ENCODE measurements at regions not wholly inside any gene's neighbourhood (a gene's known extent, or its start where the extent isn't known, plus 50 kb on each side); places are given as distances from the start of the nearest gene placed in this dataset.

DNA sequence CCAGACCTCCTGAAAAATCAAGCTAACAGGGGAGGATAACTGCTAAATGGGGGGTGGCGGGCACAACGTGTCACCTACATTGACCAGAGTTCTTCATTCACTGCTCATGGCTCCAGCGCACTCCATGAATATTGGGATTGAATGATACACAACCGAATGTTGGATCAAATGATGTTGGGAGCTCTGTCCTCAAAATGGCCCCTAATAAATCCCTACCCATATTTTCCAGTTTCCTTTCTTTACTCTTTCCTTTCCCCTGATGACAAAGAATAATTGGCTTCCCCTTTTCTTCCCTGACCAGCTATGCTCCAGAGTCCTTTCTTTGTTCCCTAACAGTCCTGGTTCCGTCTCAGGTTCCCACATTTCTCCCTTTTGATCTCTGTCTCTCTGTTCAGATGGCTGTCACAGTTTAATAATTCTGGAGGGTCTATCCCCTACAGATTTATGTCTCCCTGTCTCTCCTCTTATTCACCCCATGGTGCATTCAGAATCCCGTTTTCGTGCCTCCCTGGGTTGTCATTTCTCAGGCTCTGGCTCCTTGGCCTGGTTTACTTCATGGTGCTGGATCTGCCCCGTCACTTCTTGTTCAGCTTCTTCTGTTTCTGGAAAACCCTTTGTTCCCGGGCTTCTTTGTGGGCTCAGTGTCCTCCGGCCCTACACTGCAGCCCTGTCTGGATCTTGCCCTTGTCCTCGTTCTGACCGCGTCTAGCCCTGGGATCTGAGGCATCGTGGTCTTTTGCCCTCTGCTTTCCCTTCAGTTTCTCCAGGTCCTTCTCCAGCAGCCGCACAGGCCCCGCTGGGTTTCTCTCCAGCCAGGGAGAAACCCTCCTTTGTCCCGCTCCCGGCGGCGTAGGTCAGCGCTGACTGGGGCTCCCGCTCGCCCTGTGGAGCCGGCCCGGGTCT lies 78.3 kb downstream of the NDUFS5 start:
- TF ChIP-seq, protein P1, sequence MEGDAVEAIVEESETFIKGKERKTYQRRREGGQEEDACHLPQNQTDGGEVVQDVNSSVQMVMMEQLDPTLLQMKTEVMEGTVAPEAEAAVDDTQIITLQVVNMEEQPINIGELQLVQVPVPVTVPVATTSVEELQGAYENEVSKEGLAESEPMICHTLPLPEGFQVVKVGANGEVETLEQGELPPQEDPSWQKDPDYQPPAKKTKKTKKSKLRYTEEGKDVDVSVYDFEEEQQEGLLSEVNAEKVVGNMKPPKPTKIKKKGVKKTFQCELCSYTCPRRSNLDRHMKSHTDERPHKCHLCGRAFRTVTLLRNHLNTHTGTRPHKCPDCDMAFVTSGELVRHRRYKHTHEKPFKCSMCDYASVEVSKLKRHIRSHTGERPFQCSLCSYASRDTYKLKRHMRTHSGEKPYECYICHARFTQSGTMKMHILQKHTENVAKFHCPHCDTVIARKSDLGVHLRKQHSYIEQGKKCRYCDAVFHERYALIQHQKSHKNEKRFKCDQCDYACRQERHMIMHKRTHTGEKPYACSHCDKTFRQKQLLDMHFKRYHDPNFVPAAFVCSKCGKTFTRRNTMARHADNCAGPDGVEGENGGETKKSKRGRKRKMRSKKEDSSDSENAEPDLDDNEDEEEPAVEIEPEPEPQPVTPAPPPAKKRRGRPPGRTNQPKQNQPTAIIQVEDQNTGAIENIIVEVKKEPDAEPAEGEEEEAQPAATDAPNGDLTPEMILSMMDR (IDR thresholded peaks at IDR 0.05): no peak
- TF ChIP-seq ZFX (IDR thresholded peaks at IDR 0.05; ENCODE audit: borderline replicate concordance): no peak

All from 22Rv1 (cell line).